Liver (tissue), 7 donors: ENCODE measurements at regions not wholly inside any gene's neighbourhood (a gene's known extent, or its start where the extent isn't known, plus 50 kb on each side); places are given as distances from the start of the nearest gene placed in this dataset.

ENCODE experiments used
- DNase-seq: peaks from one replicate; pipeline ENCODE4 v3.0.0-alpha.2; 2017; ENCODE audit warnings: low spot score
- H3K27ac ChIP-seq, 2 donors: one replicate each; pipeline ENCODE4 v1.7.0; 2013; ENCODE audit warnings: inconsistent platforms in 2 of 2, low read length in 2 of 2, control low read depth in 1 of 2, low read depth in 1 of 2, mild to moderate bottlenecking in 1 of 2
- H3K27me3 ChIP-seq, 4 donors: one replicate each; pipeline versions ENCODE4 v1.6.1 to v1.7.0; 2013; ENCODE audit warnings: low read length in 3 of 4, inconsistent platforms in 1 of 4, mild to moderate bottlenecking in 1 of 4, moderate library complexity in 1 of 4; ENCODE audit not compliant: control insufficient read depth in 4 of 4, insufficient read depth in 4 of 4
- H3K36me3 ChIP-seq, 4 donors: one replicate each; pipeline versions ENCODE4 v1.6.1 to v1.7.0; 2013; ENCODE audit warnings: low read length in 3 of 4, mild to moderate bottlenecking in 3 of 4, low read depth in 1 of 4, moderate library complexity in 1 of 4; ENCODE audit not compliant: control insufficient read depth in 4 of 4, insufficient read depth in 3 of 4
- H3K4me1 ChIP-seq, 4 donors: one replicate each; pipeline versions ENCODE4 v1.6.1 to v1.7.0; 2013; ENCODE audit warnings: low read length in 3 of 4, mild to moderate bottlenecking in 3 of 4, moderate library complexity in 1 of 4; ENCODE audit not compliant: control insufficient read depth in 4 of 4, insufficient read depth in 4 of 4
- H3K4me3 ChIP-seq, 3 donors: one replicate each; pipeline versions ENCODE4 v1.6.1 to v1.7.0; 2013; ENCODE audit warnings: low read length in 3 of 3, control low read depth in 1 of 3, low read depth in 1 of 3, mild to moderate bottlenecking in 1 of 3
- H3K9ac ChIP-seq, 2 donors: one replicate each; pipeline ENCODE4 v1.7.0; 2013; ENCODE audit warnings: low read length in 2 of 2, mild to moderate bottlenecking in 2 of 2, moderate library complexity in 2 of 2, control low read depth in 1 of 2, low read depth in 1 of 2
- H3K9me3 ChIP-seq, 4 donors: one replicate each; pipeline versions ENCODE4 v1.6.1 to v1.7.0; 2013; ENCODE audit warnings: low read length in 3 of 4; ENCODE audit not compliant: control insufficient read depth in 4 of 4
- ATF3 ChIP-seq: IDR thresholded peaks from 2 replicates; pipeline ENCODE4 v1.6.1; 2016; ENCODE audit warnings: antibody characterized with exemption
- EGR1 ChIP-seq, 2 donors: IDR thresholded peaks; 2 replicates each; pipeline ENCODE4 v1.6.1; 2016 to 2018; ENCODE audit warnings: antibody characterized with exemption in 2 of 2, low read depth in 2 of 2
- FOXA1 ChIP-seq: IDR thresholded peaks from 2 replicates; pipeline ENCODE4 v1.6.1; 2016; ENCODE audit warnings: antibody characterized with exemption
- FOXA2 ChIP-seq: IDR thresholded peaks from 2 replicates; pipeline ENCODE4 v1.6.1; 2016; ENCODE audit warnings: antibody characterized with exemption
- HNF4A ChIP-seq, 2 donors: conservative IDR thresholded peaks; 2 replicates each; pipeline ENCODE4 v1.6.1; 2016; ENCODE audit warnings: antibody characterized with exemption in 2 of 2, mild to moderate bottlenecking in 2 of 2
- JUND ChIP-seq, 2 donors: IDR thresholded peaks; 2 replicates each; pipeline ENCODE4 v1.6.1; 2016; ENCODE audit warnings: antibody characterized with exemption in 2 of 2
- NR2F2 ChIP-seq: IDR thresholded peaks from 2 replicates; pipeline ENCODE4 v1.6.1; 2016; ENCODE audit warnings: antibody characterized with exemption
- ZBTB33 ChIP-seq: IDR thresholded peaks from 2 replicates; pipeline ENCODE4 v1.6.1; 2016; ENCODE audit warnings: antibody characterized with exemption
- WGBS: extraction: QIAGEN DNeasy Blood & Tissue Kit; methylation state at CpG from one replicate; pipeline ENCODE4 v1.1.7; 2013; 5-methylcytosine and 5-hydroxymethylcytosine counted together
- TF ChIP-seq, protein P1 (sequence below): IDR thresholded peaks from 2 replicates; pipeline ENCODE4 v1.6.1; 2016; ENCODE audit warnings: antibody characterized with exemption, mild to moderate bottlenecking
- TF ChIP-seq, protein P2 (sequence below): IDR thresholded peaks from 2 replicates; pipeline ENCODE4 v1.6.1; 2016; ENCODE audit warnings: antibody characterized with exemption
- donor health status: healthy.
- donor health status: healthy.
- donor health status: healthy.
- donor health status: healthy.

DNA sequence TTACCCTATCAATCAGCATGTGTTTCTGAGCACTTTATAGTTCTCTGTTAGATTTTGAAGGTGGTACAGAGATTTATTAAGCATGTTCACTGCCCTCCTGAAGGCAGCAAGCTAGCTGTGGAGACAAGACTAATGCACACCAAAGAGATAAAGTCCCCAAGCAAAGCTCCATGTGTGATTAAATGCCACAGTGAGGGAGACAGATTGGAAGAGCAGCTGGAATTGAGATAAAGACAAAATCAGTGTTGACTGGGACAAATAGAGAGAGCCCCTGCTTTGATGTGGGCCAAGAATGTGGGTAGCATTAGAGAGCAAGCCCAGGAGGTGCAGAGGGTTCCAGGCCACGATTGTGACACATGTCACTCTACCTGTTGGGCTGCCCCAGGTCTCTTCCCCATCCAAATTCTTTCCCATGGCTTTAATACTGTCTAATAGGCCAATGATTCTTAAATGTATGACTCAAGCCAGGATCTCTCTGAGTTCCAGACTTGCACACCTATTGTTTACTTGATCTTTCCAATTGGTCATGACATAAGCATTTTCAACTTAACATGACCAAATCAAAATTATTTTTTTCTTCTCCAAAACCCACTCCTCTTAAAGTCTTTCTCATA lies 60.1 kb upstream of the ZC3H12C start:
- Histone ChIP-seq H3K27me3 (no peaks in the 10 kb centered on the region), H3K36me3 (no peaks in the 10 kb centered on the region), H3K4me3 (no peak overlapping the region), H3K9ac (no peak overlapping the region), H3K9me3 (peaks cover 0 to 4% (median under 1%) of the 10 kb centered on the region in 4 donors), H3K27ac (no peak overlapping the region), H3K4me1 (no peaks in the 10 kb centered on the region)
- TF ChIP-seq FOXA2 (no peak), HNF4A (conservative IDR thresholded peaks at IDR 0.05) (no peak), EGR1 (IDR thresholded peaks at IDR 0.05; ENCODE audit: low read depth in 2 of 2) (no peak), ZBTB33 (no peak), ATF3 (no peak), NR2F2 (no peak), FOXA1 (no peak)
- TF ChIP-seq, protein P1, sequence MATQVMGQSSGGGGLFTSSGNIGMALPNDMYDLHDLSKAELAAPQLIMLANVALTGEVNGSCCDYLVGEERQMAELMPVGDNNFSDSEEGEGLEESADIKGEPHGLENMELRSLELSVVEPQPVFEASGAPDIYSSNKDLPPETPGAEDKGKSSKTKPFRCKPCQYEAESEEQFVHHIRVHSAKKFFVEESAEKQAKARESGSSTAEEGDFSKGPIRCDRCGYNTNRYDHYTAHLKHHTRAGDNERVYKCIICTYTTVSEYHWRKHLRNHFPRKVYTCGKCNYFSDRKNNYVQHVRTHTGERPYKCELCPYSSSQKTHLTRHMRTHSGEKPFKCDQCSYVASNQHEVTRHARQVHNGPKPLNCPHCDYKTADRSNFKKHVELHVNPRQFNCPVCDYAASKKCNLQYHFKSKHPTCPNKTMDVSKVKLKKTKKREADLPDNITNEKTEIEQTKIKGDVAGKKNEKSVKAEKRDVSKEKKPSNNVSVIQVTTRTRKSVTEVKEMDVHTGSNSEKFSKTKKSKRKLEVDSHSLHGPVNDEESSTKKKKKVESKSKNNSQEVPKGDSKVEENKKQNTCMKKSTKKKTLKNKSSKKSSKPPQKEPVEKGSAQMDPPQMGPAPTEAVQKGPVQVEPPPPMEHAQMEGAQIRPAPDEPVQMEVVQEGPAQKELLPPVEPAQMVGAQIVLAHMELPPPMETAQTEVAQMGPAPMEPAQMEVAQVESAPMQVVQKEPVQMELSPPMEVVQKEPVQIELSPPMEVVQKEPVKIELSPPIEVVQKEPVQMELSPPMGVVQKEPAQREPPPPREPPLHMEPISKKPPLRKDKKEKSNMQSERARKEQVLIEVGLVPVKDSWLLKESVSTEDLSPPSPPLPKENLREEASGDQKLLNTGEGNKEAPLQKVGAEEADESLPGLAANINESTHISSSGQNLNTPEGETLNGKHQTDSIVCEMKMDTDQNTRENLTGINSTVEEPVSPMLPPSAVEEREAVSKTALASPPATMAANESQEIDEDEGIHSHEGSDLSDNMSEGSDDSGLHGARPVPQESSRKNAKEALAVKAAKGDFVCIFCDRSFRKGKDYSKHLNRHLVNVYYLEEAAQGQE = no peak
- TF ChIP-seq, protein P2, sequence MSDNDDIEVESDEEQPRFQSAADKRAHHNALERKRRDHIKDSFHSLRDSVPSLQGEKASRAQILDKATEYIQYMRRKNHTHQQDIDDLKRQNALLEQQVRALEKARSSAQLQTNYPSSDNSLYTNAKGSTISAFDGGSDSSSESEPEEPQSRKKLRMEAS = no peak
- DNase-seq = no peak
- whole genome bisulfite sequencing = 62% methylated on average over 1 of the region's 1 CpG

DNA sequence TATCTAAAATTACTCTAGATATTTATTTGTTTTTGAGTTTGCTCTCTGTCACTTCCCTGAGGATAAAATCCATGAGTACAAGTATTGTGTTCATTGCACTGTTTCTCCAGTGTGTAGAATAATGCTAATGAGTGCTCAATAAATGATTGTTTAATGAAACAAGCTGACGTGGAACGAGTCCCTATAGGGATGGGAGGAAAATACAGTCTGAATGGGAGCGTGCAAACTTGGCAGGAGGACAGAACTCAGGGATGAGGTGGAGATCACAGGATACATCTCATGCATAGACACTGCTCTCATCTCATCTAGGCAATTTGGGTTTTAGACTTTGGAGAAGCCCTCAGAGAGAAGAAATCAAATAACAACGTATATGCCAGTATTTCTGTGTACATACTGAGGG lies 58.4 kb upstream of the ZC3H12C start:
- H3K4me1 ChIP-seq = no peaks in the 10 kb centered on the region
- H3K9me3 ChIP-seq = peaks cover 0 to 4% (median 3%) of the 10 kb centered on the region in 4 donors
- no peak overlapping the region for H3K4me3 ChIP-seq
- DNase-seq = no peak
- no peak overlapping the region for H3K9ac ChIP-seq
- TF ChIP-seq ATF3 (no peak), ZBTB33 (no peak), JUND (IDR thresholded peaks at IDR 0.05) (no peak)
- no peaks in the 10 kb centered on the region for H3K36me3 ChIP-seq
- no peak overlapping the region for H3K27ac ChIP-seq
- no peaks in the 10 kb centered on the region for H3K27me3 ChIP-seq
- WGBS = 73% methylated on average over 4 of the region's 4 CpGs
